HEK293T (cell line): ENCODE measurements at regions not wholly inside any gene's neighbourhood (a gene's known extent, or its start where the extent isn't known, plus 50 kb on each side); places are given as distances from the start of the nearest gene placed in this dataset.

ENCODE experiments used
- FOXK2 ChIP-seq: fragments of 450-650 bp; IDR thresholded peaks from 2 replicates; pipeline ENCODE4 v1.6.1; 2016; ENCODE audit warnings: mild to moderate bottlenecking
- FOXM1 ChIP-seq: fragments of 450-650 bp; IDR thresholded peaks from 2 replicates; pipeline ENCODE4 v1.6.1; 2017; ENCODE audit warnings: mild to moderate bottlenecking, borderline replicate concordance
- NFRKB ChIP-seq: fragments of 450-650 bp; IDR thresholded peaks from 2 replicates; pipeline ENCODE4 v1.6.1; 2016; ENCODE audit warnings: mild to moderate bottlenecking, moderate library complexity
- SP1 ChIP-seq: fragments of 450-650 bp; IDR thresholded peaks from 2 replicates; pipeline ENCODE4 v1.6.1; 2017
- ZNF384 ChIP-seq: fragments of 450-650 bp; IDR thresholded peaks from 2 replicates; pipeline ENCODE4 v1.6.1; 2016

- TF ChIP-seq NFRKB (no peak), ZNF384 (no peak), SP1 (no peak), FOXM1 (no peak), FOXK2 (no peak)
Measured at GRCh38 chr5:168097876-168098653, 193.4 kb upstream of the WWC1 start.
